Mesenteric fat pad (tissue), 1 donor: ENCODE measurements at regions not wholly inside any gene's neighbourhood (a gene's known extent, or its start where the extent isn't known, plus 50 kb on each side); places are given as distances from the start of the nearest gene placed in this dataset.

ENCODE experiments used
- DNase-seq: peaks from one replicate; pipeline ENCODE4 v3.0.0-alpha.2; 2020; ENCODE audit warnings: low spot score
- donor health status: DM: yes; HTN: yes; CAD: no.

GRCh38 chr2:120897399-120897798, 161.7 kb downstream of the GLI2 start:
- DNase-seq, result no peak

- no peak for DNase-seq
These were observed 162.8 kb downstream of the GLI2 start for GRCh38 chr2:120898496-120898895.

- no peak for DNase-seq
These were observed 163.5 kb downstream of the GLI2 start for GRCh38 chr2:120898961-120899750.

- DNase-seq, result no peak
These were observed 164.1 kb downstream of the GLI2 start for GRCh38 chr2:120899771-120900170.

- no peak for DNase-seq
These were observed 165.5 kb downstream of the GLI2 start for GRCh38 chr2:120901201-120901600.

GRCh38 chr2:120902592-120902991, 166.9 kb downstream of the GLI2 start:
- no peak for DNase-seq

GRCh38 chr2:120904379-120904778, 168.7 kb downstream of the GLI2 start:
- DNase-seq, result no peak

GRCh38 chr2:120904830-120905234, 169.2 kb downstream of the GLI2 start:
- no peak for DNase-seq

- no peak for DNase-seq
These were observed 169.6 kb downstream of the GLI2 start for GRCh38 chr2:120905298-120905697.

GRCh38 chr2:120905824-120906571, 170.3 kb downstream of the GLI2 start:
- DNase-seq, result no peak

GRCh38 chr2:120906914-120907313, 171.2 kb downstream of the GLI2 start:
- DNase-seq, result no peak

- DNase-seq, result no peak
These were observed 172.2 kb downstream of the GLI2 start for GRCh38 chr2:120907822-120908221.

- no peak for DNase-seq
These were observed 172.8 kb downstream of the GLI2 start for GRCh38 chr2:120908314-120908975.

- DNase-seq, result no peak
These were observed 173.4 kb downstream of the GLI2 start for GRCh38 chr2:120909102-120909501.

- DNase-seq, result no peak
These were observed 174.5 kb downstream of the GLI2 start for GRCh38 chr2:120910164-120910563.

- DNase-seq, result no peak
These were observed 175.6 kb downstream of the GLI2 start for GRCh38 chr2:120910956-120911951.

GRCh38 chr2:120912101-120912985, 176.7 kb downstream of the GLI2 start:
- no peak for DNase-seq

- no peak for DNase-seq
These were observed 178.5 kb downstream of the GLI2 start for GRCh38 chr2:120913972-120914838.
